ENCODE measurements at regions not wholly inside any gene's neighbourhood (a gene's known extent, or its start where the extent isn't known, plus 50 kb on each side); places are given as distances from the start of the nearest gene placed in this dataset.

DNA sequence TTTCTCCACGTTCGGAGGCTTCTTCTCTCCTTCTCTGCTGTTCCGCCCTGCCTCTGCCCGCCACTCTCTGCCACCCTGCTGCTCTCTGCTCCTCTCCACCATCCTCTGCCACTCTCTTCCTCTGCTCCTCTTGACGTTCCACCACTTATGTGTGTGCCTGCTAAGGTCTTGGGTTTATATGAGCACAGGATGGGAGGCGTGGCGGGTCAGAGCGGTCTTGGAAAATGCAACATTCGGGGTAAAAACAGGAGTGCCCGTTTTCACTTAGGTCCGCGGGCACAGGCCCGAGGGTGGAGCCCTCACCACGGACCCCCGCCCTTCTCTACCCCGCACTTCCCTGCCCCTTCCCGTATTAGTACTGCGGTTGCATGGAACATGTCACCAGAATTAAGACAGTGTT lies 114.4 kb upstream of the FBXL7 start:
- Histone ChIP-seq H3K27me3 (ENCODE audit: control insufficient read depth in 2 of 2, insufficient read depth in 2 of 2, low read length in 2 of 2) (no peaks in the 10 kb centered on the region), H3K36me3 (ENCODE audit: control insufficient read depth, insufficient read depth, low read length) (no peaks in the 10 kb centered on the region), H4K20me1 (replicated peaks; ENCODE audit: control insufficient read depth, insufficient read depth, low read length) (no peaks in the 10 kb centered on the region), H3K4me2 (ENCODE audit: insufficient read depth, low read length) (no peak overlapping the region), H3K4me1 (replicated peaks in 1 of 2; ENCODE audit: control insufficient read depth in 2 of 2, insufficient read depth in 2 of 2, low read length in 2 of 2) (no peaks in the 10 kb centered on the region), H3K9me3 (replicated peaks; ENCODE audit: control insufficient read depth, insufficient read depth, low read depth, low read length) (peaks cover 4% of the 10 kb centered on the region; the same call in 1 of the 2 replicates), H3K9ac (ENCODE audit: insufficient read depth in 1 of 2, low read depth in 2 of 2, low read length in 2 of 2) (no peak overlapping the region), H3K9me1 (ENCODE audit: control insufficient read depth, insufficient read depth, low read length) (no peaks in the 10 kb centered on the region), H3K79me2 (ENCODE audit: control insufficient read depth, insufficient read depth, low read length) (no peaks in the 10 kb centered on the region), H3K4me3 (no peak overlapping the region), H3K27ac (ENCODE audit: extremely low read depth, low read depth, low read length) (no peak overlapping the region), H2AFZ (ENCODE audit: low read depth, low read length) (no peak overlapping the region)
- ChIA-PET CTCF (ENCODE audit: low intra/inter-chr PET ratio) (no interaction called here), POLR2A (no interaction called here)
- FAIRE-seq (no peak), DNase-seq (ENCODE audit: extremely low read depth in 1 of 4, low spot score in 3 of 4) (no peak), ATAC-seq (no peak)
- in situ Hi-C loops (cut with MboI) = no loop called here
- TF ChIP-seq, protein P1, sequence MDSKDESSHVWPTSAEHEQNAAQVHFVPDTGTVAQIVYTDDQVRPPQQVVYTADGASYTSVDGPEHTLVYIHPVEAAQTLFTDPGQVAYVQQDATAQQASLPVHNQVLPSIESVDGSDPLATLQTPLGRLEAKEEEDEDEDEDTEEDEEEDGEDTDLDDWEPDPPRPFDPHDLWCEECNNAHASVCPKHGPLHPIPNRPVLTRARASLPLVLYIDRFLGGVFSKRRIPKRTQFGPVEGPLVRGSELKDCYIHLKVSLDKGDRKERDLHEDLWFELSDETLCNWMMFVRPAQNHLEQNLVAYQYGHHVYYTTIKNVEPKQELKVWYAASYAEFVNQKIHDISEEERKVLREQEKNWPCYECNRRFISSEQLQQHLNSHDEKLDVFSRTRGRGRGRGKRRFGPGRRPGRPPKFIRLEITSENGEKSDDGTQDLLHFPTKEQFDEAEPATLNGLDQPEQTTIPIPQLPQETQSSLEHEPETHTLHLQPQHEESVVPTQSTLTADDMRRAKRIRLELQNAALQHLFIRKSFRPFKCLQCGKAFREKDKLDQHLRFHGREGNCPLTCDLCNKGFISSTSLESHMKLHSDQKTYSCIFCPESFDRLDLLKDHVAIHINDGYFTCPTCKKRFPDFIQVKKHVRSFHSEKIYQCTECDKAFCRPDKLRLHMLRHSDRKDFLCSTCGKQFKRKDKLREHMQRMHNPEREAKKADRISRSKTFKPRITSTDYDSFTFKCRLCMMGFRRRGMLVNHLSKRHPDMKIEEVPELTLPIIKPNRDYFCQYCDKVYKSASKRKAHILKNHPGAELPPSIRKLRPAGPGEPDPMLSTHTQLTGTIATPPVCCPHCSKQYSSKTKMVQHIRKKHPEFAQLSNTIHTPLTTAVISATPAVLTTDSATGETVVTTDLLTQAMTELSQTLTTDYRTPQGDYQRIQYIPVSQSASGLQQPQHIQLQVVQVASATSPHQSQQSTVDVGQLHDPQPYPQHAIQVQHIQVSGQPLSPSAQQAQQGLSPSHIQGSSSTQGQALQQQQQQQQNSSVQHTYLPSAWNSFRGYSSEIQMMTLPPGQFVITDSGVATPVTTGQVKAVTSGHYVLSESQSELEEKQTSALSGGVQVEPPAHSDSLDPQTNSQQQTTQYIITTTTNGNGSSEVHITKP (IDR thresholded peaks at IDR 0.05; ENCODE audit: partially characterized antibody) = no peak
- no peak for TF ChIP-seq BCL6 (CRISPR knock-in tag; IDR thresholded peaks at IDR 0.05)
- TF ChIP-seq NKRF (IDR thresholded peaks at IDR 0.05; ENCODE audit: borderline replicate concordance) = no peak
- TF ChIP-seq TEAD1 (CRISPR knock-in tag; IDR thresholded peaks at IDR 0.05) = no peak
- TF ChIP-seq LCOR (CRISPR knock-in tag; IDR thresholded peaks at IDR 0.05) = no peak
- TF ChIP-seq L3MBTL2 (IDR thresholded peaks at IDR 0.05) = no peak
- no peak for TF ChIP-seq EP400 (IDR thresholded peaks at IDR 0.05)
- TF ChIP-seq HDAC8 (tag; IDR thresholded peaks at IDR 0.05) = no peak
- no peak for TF ChIP-seq MEIS2 (IDR thresholded peaks at IDR 0.05; ENCODE audit: partially characterized antibody)
- no peak for TF ChIP-seq ZNF277 (CRISPR knock-in tag; IDR thresholded peaks at IDR 0.05; ENCODE audit: borderline replicate concordance)
- TF ChIP-seq, protein P2, sequence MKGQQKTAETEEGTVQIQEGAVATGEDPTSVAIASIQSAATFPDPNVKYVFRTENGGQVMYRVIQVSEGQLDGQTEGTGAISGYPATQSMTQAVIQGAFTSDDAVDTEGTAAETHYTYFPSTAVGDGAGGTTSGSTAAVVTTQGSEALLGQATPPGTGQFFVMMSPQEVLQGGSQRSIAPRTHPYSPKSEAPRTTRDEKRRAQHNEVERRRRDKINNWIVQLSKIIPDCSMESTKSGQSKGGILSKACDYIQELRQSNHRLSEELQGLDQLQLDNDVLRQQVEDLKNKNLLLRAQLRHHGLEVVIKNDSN (CRISPR knock-in tag; IDR thresholded peaks at IDR 0.05) = no peak
- TF ChIP-seq CTBP1 (IDR thresholded peaks at IDR 0.05; ENCODE audit: borderline replicate concordance) = no peak
- intact Hi-C loops (cut with micrococcal nuclease) = no loop called here
- 1% methylated on average over 18 of the region's 18 CpGs for WGBS (ENCODE audit: insufficient coverage, low coverage, missing lambda C conversion rate)
- no TSS peak for BruUV-seq (replicated peaks)

Measured in K562 (cell line).